CD4-positive, alpha-beta memory T cell (primary cell): ENCODE measurements at regions not wholly inside any gene's neighbourhood (a gene's known extent, or its start where the extent isn't known, plus 50 kb on each side); places are given as distances from the start of the nearest gene placed in this dataset.
"Not testable (repeated sequence)": the region's sequence is repeated elsewhere in the genome, so short reads cannot be mapped to it uniquely, and the experiment has no call there.

ENCODE experiments used
- CTCF ChIA-PET: fragments of 350-600 bp; sonication (Branson Sonifier 250); formaldehyde crosslinking; loops from one replicate; lab custom pipeline; 2021; ENCODE audit warnings: inconsistent platforms; ENCODE audit not compliant: partially characterized antibody; lab: Charles Lee
- POLR2A ChIA-PET: fragments of 350-600 bp; sonication (Branson Sonifier 250); formaldehyde crosslinking; loops from one replicate; lab custom pipeline; 2021; ENCODE audit not compliant: partially characterized antibody; lab: Charles Lee
- DNase-seq, 5 donors: peaks; one replicate each; pipeline versions ENCODE4 v3.0.0 to v3.0.0-alpha.2; 2020 to 2022; ENCODE audit warnings: mixed read lengths in 1 of 5
- H3K27ac ChIP-seq: one replicate; pipeline ENCODE4 v1.7.0; 2013; ENCODE audit warnings: low read depth, low read length
- H3K27me3 ChIP-seq: 2 replicates; pipeline ENCODE4 v1.7.0; 2013; ENCODE audit warnings: mild to moderate bottlenecking, low read length, moderate library complexity; ENCODE audit not compliant: insufficient read depth
- H3K36me3 ChIP-seq: 2 replicates; pipeline ENCODE4 v1.7.0; 2013; ENCODE audit warnings: mild to moderate bottlenecking, low read length, moderate library complexity; ENCODE audit not compliant: insufficient read depth
- H3K4me1 ChIP-seq: 2 replicates; pipeline ENCODE4 v1.7.0; 2013; ENCODE audit warnings: mild to moderate bottlenecking, low read length, moderate library complexity; ENCODE audit not compliant: insufficient read depth
- H3K4me3 ChIP-seq, 2 donors: one replicate each; pipeline ENCODE4 v1.7.0; 2013; ENCODE audit warnings: low read length in 2 of 2, mild to moderate bottlenecking in 1 of 2
- H3K9me3 ChIP-seq, 2 donors: one replicate each; pipeline ENCODE4 v1.7.0; 2013; ENCODE audit warnings: low read length in 2 of 2, control low read depth in 1 of 2; ENCODE audit not compliant: control insufficient read depth in 1 of 2
- H3K27ac Mint-ChIP-seq, 7 donors: one replicate each; pipeline ENCODE4 v1.8.0; 2020 to 2021; ENCODE audit warnings: mixed read lengths in 7 of 7, mild to moderate bottlenecking in 6 of 7, inconsistent platforms in 3 of 7, moderate library complexity in 3 of 7
- H3K27me3 Mint-ChIP-seq, 2 donors: one replicate each; pipeline ENCODE4 v1.8.0; 2020 to 2021; ENCODE audit warnings: mixed read lengths in 2 of 2
- H3K36me3 Mint-ChIP-seq, 2 donors: one replicate each; pipeline ENCODE4 v1.8.0; 2020 to 2021; ENCODE audit warnings: mixed read lengths in 2 of 2, inconsistent platforms in 1 of 2, mild to moderate bottlenecking in 1 of 2
- H3K4me1 Mint-ChIP-seq, 4 donors: one replicate each; pipeline ENCODE4 v1.8.0; 2020 to 2021; ENCODE audit warnings: mixed read lengths in 4 of 4, mild to moderate bottlenecking in 1 of 4
- H3K4me3 Mint-ChIP-seq, 8 donors: one replicate each; pipeline ENCODE4 v1.8.0; 2020 to 2021; ENCODE audit warnings: mixed read lengths in 8 of 8, mild to moderate bottlenecking in 7 of 8, moderate library complexity in 6 of 8, inconsistent platforms in 3 of 8
- H3K9me3 Mint-ChIP-seq, 8 donors: one replicate each; pipeline ENCODE4 v1.8.0; 2020 to 2021; ENCODE audit warnings: mixed read lengths in 8 of 8, mild to moderate bottlenecking in 5 of 8, inconsistent platforms in 3 of 8, moderate library complexity in 1 of 8
- intact Hi-C: fragments of 100-400 bp; cut with micrococcal nuclease; formaldehyde crosslinking; loops from one replicate; pipeline ENCODE4 v1.15.1; 2023

DNA sequence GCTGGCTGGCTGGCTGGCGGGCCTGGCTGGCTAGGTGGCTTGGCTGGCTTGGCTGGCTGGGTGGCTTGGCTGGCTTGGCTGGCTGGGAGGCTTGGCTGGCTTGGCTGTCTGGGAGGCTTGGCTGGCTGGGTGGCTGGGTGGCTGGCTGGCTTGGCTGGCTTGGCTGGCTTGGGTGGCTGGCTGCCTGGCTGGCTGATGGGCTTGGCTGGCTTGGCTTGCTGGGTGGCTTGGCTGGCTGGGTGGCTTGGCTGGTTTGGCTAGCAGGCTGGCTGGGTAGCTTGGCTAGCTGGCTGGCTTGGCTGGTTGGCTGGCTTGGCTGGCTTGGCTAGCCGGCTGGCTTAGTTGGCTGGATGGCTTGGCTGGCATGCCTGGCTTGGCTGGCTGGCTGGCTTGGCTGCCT is 2834.1 kb downstream of the RPIA start:
- H3K27ac Mint-ChIP-seq, H3K27me3 ChIP-seq, H3K4me1 ChIP-seq, H3K4me1 Mint-ChIP-seq, H3K4me3 ChIP-seq, H3K36me3 ChIP-seq, H3K27me3 Mint-ChIP-seq, intact Hi-C loops, H3K9me3 ChIP-seq, H3K27ac ChIP-seq, POLR2A ChIA-PET, CTCF ChIA-PET, H3K36me3 Mint-ChIP-seq, H3K4me3 Mint-ChIP-seq, H3K9me3 Mint-ChIP-seq: not testable (repeated sequence)
- DNase-seq = peak in 1 of 5 donors; percentile 9

DNA sequence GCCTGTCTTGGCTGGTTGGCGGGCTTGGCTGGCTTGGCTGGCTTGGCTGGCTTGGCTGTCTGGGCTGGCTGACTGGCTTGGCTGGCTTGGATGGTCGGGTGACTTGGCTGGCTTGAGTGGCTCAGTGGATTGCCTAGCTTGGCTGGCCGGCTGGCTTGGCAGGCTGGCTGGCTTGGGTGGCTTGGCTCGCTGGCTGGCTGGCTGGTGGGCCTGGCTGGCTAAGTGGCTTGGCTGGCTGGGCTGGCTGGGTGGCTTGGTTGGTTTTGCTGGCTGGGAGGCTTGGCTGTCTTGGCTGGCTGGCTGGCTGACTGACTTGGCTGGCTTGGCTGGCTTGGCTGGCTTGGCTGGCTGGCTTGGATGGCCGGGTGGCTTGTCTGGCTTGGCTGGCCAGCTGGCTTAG is 2834.6 kb downstream of the RPIA start:
- CTCF ChIA-PET, H3K4me3 ChIP-seq, H3K4me1 ChIP-seq, DNase-seq, H3K9me3 Mint-ChIP-seq, POLR2A ChIA-PET, H3K27ac ChIP-seq, H3K27me3 Mint-ChIP-seq, H3K36me3 Mint-ChIP-seq, H3K9me3 ChIP-seq, H3K36me3 ChIP-seq, H3K4me3 Mint-ChIP-seq, H3K4me1 Mint-ChIP-seq, H3K27me3 ChIP-seq, intact Hi-C loops, H3K27ac Mint-ChIP-seq: not testable (repeated sequence)

DNA sequence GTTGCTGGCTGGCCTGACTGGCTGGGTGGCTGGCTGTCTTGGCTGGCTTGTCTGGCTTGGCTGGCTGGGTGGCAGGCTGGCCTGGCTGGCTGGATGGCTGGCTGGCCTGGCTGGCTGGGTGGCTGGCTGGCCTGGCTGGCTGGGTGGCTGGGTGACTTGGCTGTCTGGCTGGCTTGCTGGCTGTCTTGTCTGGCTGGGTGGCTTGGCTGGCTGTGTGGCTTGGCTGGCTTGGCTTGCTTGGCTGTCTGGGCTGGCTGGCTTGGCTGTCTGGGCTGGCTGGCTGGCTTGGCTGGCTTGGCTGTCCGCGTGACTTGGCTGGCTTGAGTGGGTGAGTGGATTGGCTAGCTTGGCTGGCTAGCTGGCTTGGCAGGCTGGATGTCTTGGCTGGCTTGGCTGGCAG is 2835.6 kb downstream of the RPIA start:
- CTCF ChIA-PET, H3K36me3 ChIP-seq, POLR2A ChIA-PET, H3K27ac Mint-ChIP-seq, H3K4me3 ChIP-seq, H3K36me3 Mint-ChIP-seq, H3K4me1 ChIP-seq, H3K27me3 ChIP-seq, H3K4me1 Mint-ChIP-seq, H3K4me3 Mint-ChIP-seq, H3K27me3 Mint-ChIP-seq, H3K9me3 Mint-ChIP-seq, intact Hi-C loops, H3K27ac ChIP-seq, H3K9me3 ChIP-seq: not testable (repeated sequence)
- peak in 1 of 5 donors; percentile 39 for DNase-seq

DNA sequence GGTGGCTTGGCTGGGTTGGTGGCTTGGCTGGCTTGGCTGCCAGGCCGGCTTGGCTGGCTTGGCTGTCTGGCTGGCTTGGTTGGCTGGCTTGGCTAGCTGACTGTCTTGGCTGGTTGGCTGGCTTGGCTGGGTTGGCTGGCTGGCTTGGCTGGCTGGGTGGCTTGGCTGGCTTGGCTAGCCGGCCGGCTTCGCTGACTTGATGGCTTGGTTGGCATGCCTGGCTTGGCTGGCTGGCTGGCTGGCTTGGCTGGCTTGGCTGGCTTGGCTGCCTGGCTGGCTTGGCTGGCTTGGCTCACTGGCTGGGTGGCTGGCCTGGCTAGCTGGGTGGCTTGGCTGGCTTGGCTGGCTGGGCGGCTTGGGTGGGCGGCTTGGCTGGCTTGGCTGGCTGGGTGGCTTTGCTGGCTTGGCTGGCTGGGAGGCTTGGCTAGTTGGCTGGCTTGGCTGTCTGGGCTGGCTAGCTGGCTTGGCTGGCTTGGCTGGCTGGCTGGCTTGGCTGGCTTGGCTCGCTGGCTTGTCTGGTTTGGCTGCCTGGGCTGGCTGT is 2836.1 kb downstream of the RPIA start:
- H3K27ac Mint-ChIP-seq, H3K27me3 ChIP-seq, CTCF ChIA-PET, H3K27ac ChIP-seq, H3K4me1 ChIP-seq, H3K4me1 Mint-ChIP-seq, H3K36me3 ChIP-seq, intact Hi-C loops, H3K4me3 Mint-ChIP-seq, H3K9me3 ChIP-seq, H3K4me3 ChIP-seq, H3K27me3 Mint-ChIP-seq, H3K36me3 Mint-ChIP-seq, H3K9me3 Mint-ChIP-seq, POLR2A ChIA-PET: not testable (repeated sequence)
- DNase-seq = peak in 1 of 5 donors; percentile 45

DNA sequence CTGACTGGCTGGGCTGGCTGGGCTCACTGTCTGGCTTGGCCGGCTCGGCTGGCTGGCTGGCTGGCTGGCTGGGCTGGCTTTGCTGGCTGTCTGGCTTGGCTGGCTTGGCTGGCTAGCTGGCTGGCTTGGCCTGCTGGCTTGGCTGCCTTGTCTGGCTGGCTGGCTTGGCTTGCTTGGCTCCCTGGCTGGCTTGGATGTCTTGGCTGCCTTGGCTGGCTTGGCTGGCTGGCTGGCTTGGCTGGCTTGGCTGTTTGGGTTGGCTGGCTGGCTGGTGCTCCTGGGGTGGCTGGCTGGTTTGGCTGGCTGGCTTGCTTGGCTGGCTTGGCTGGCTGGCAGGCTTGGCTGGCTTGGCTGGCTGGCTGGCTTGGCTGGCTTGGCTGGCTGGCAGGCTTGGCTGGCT is 2836.9 kb downstream of the RPIA start:
- CTCF ChIA-PET = not testable (repeated sequence)
- peak in 1 of 5 donors; percentile 28 for DNase-seq

DNA sequence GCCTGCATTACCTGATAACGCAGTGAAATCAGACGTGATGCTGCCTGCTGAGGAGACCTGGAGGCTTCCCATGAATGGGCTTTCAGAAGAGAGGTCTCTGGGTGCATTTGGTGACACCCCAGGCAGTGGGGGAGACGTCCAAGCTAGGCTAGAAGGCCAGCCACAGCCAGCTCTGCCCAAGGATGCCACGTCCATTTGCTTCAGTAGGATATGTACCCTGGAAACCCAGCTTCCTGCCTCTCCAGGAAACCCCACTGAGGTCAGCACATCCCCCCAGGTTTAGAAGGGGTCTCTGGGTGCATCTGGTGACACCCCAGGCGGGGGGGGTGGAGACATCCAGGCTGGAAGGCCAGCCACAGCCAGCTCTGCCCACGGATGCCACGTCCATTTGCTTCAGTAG is 2844.6 kb downstream of the RPIA start:
- H3K36me3 ChIP-seq, H3K36me3 Mint-ChIP-seq, H3K27ac Mint-ChIP-seq, POLR2A ChIA-PET, H3K4me3 ChIP-seq, H3K4me3 Mint-ChIP-seq, H3K4me1 Mint-ChIP-seq, H3K27me3 Mint-ChIP-seq, H3K9me3 Mint-ChIP-seq, H3K9me3 ChIP-seq, H3K4me1 ChIP-seq, H3K27me3 ChIP-seq, CTCF ChIA-PET, H3K27ac ChIP-seq, intact Hi-C loops: not testable (repeated sequence)
- peak in 1 of 5 donors; percentile 29 for DNase-seq

More for the DNA sequence above, 2836.9 kb downstream of the RPIA start:
- H3K4me3 Mint-ChIP-seq, H3K36me3 ChIP-seq, H3K4me1 Mint-ChIP-seq, H3K4me1 ChIP-seq, H3K27ac Mint-ChIP-seq, intact Hi-C loops, POLR2A ChIA-PET, H3K27ac ChIP-seq, H3K9me3 ChIP-seq, H3K9me3 Mint-ChIP-seq, H3K36me3 Mint-ChIP-seq, H3K27me3 ChIP-seq, H3K4me3 ChIP-seq, H3K27me3 Mint-ChIP-seq: not testable (repeated sequence)

DNA sequence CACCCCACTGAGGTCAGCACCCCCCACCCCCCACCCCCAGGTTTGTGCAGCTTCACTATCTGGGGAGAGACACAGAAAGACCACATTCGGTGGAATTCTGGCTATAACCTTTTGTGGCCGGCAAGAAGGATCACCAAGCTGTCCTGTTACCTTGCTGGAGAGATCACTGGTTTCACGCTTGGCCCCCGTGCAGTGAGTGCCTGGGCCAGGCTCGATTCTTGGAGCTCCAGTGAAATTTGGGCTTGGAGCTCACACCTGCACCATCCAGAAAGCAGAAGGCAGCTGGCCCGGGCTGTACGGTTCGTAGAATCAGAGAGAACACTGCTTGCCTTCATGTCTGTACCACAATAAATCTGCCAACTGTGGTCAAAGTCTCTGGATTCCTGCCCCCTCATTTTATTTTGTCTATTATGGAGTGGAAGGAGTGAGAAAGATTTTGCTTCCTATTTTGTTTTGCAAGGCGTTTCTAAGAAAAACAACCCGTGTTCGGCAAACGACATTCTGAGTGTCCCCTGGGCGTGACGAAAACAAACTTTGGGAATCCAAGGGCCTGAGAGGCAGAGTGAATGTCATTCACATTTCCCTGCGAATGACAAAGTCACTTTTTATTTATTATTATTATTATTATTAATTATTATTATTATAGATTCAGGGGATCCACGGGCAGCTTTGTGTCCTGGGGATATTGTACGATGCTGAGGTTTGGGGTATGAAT is 2845.2 kb downstream of the RPIA start:
- H3K9me3 Mint-ChIP-seq, H3K4me3 Mint-ChIP-seq, H3K27ac ChIP-seq, POLR2A ChIA-PET, H3K4me1 Mint-ChIP-seq, H3K36me3 ChIP-seq, H3K4me1 ChIP-seq, H3K9me3 ChIP-seq, H3K36me3 Mint-ChIP-seq, intact Hi-C loops, H3K27ac Mint-ChIP-seq, H3K27me3 Mint-ChIP-seq, CTCF ChIA-PET, H3K27me3 ChIP-seq, H3K4me3 ChIP-seq: not testable (repeated sequence)
- peak in 1 of 5 donors; percentile 13 for DNase-seq

DNA sequence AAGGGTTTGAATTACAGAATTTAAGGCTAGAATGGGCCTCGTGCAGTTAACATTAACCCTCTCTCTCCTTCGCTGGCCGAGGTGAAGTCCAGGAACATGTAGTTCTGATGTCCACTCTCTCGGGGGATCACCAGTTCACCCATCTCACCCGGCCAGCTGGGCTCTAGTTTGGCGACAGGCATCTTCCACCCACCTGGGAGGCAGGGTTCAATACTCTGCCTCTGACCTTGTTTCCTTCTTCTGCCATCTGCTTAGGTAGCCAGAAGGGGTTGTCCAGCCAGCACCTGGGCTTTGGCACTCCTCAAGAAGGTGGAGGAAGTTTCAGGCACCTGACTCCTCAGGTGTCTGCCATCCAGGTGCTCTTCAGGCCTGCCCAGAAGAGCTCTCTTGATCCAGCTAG is 2857.8 kb downstream of the RPIA start:
- DNase-seq = peak in 1 of 5 donors; percentile 19
- POLR2A ChIA-PET, H3K4me1 ChIP-seq, H3K27ac Mint-ChIP-seq, H3K4me3 Mint-ChIP-seq, intact Hi-C loops, CTCF ChIA-PET, H3K36me3 ChIP-seq, H3K36me3 Mint-ChIP-seq, H3K27me3 Mint-ChIP-seq, H3K4me1 Mint-ChIP-seq, H3K4me3 ChIP-seq, H3K27ac ChIP-seq, H3K9me3 ChIP-seq, H3K27me3 ChIP-seq, H3K9me3 Mint-ChIP-seq: not testable (repeated sequence)
